DOHH2 (cell line): ENCODE measurements at regions not wholly inside any gene's neighbourhood (a gene's known extent, or its start where the extent isn't known, plus 50 kb on each side); places are given as distances from the start of the nearest gene placed in this dataset.

Experiments
- EZH2phosphoT487 ChIP-seq: fragments of 200-600 bp; sonication (generic); IDR thresholded peaks from 2 replicates; pipeline ENCODE4 v1.6.1; 2017; ENCODE audit warnings: borderline replicate concordance, mild to moderate bottlenecking, antibody characterized with exemption, low read length, moderate library complexity, mixed read lengths
- TF ChIP-seq, protein P1 (sequence below): fragments of 200-600 bp; sonication (generic); IDR thresholded peaks from one replicate; pipeline ENCODE4 v1.5.1; 2014; ENCODE audit warnings: antibody characterized with exemption, mild to moderate bottlenecking, low read depth, low read length; ENCODE audit not compliant: poor library complexity, severe bottlenecking

DNA sequence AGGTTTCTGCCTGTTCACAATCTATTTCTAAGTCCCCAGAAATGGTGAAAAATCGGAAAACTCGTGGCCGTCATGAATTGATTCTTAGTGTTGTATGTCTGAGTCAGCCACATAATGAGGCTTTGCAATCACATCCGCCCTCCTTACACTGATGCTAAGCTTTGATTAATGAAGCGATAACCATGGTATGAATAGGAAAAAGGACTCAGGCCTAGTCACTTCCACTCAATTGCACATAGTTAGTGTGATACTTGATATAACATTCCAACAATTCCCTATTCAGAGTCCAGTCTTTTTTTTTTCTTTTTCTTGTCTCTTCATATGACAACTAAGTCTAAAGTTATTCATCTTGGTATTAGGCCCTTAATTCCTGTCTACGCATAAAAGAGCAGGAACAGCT lies 1231.0 kb downstream of the VRK1 start:
- TF ChIP-seq, protein P1, sequence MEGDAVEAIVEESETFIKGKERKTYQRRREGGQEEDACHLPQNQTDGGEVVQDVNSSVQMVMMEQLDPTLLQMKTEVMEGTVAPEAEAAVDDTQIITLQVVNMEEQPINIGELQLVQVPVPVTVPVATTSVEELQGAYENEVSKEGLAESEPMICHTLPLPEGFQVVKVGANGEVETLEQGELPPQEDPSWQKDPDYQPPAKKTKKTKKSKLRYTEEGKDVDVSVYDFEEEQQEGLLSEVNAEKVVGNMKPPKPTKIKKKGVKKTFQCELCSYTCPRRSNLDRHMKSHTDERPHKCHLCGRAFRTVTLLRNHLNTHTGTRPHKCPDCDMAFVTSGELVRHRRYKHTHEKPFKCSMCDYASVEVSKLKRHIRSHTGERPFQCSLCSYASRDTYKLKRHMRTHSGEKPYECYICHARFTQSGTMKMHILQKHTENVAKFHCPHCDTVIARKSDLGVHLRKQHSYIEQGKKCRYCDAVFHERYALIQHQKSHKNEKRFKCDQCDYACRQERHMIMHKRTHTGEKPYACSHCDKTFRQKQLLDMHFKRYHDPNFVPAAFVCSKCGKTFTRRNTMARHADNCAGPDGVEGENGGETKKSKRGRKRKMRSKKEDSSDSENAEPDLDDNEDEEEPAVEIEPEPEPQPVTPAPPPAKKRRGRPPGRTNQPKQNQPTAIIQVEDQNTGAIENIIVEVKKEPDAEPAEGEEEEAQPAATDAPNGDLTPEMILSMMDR = no peak
- TF ChIP-seq EZH2phosphoT487 = no peak
